H1 (cell line): ENCODE measurements at regions not wholly inside any gene's neighbourhood (a gene's known extent, or its start where the extent isn't known, plus 50 kb on each side); places are given as distances from the start of the nearest gene placed in this dataset.

ENCODE experiments used
- CTCF ChIP-seq, 3 experiments: IDR thresholded peaks; 1 replicate in 2 of 3; 2 replicates in 1 of 3; pipeline versions ENCODE4 v1.5.1 to v1.6.1; 2011; ENCODE audit warnings: low read length in 3 of 3, mild to moderate bottlenecking in 3 of 3, inconsistent platforms in 2 of 3, low read depth in 1 of 3, moderate library complexity in 1 of 3; ENCODE audit not compliant: insufficient read depth in 1 of 3; ENCODE audit errors: control extremely low read depth in 1 of 3
- HDAC6 ChIP-seq: IDR thresholded peaks from one replicate; pipeline ENCODE4 v1.7.1; 2012; ENCODE audit warnings: low read depth, mild to moderate bottlenecking, inconsistent platforms, low read length, moderate library complexity
- NANOG ChIP-seq: IDR thresholded peaks from 2 replicates; pipeline ENCODE4 v1.6.1; 2011; ENCODE audit warnings: low read length, low read depth, mild to moderate bottlenecking, inconsistent platforms; ENCODE audit not compliant: insufficient read depth, poor library complexity, severe bottlenecking

- TF ChIP-seq HDAC6 (no peak), CTCF (IDR thresholded peaks at IDR 0.05; ENCODE audit: control extremely low read depth in 1 of 3, insufficient read depth in 1 of 3, low read depth in 1 of 3, low read length in 3 of 3) (no peak), NANOG (no peak)
- TF ChIP-seq, all 59 proteins: peak for 0
These were observed 293.9 kb upstream of the PTCHD4 start (continued) for GRCh38 chr6:48404927-48405326.
